Activated CD8-positive, alpha-beta T cell treated with anti-CD3 and anti-CD28 coated beads for 36 hours (primary cell): ENCODE measurements at regions not wholly inside any gene's neighbourhood (a gene's known extent, or its start where the extent isn't known, plus 50 kb on each side); places are given as distances from the start of the nearest gene placed in this dataset.

Experiments
- ATAC-seq: fragments of 200-7000 bp; cut with Tn5 transposase; one replicate; pipeline ENCODE4 v1.10.0; 2021; ENCODE audit warnings: mild to moderate bottlenecking, moderate library complexity
- CTCF ChIA-PET: fragments of 350-600 bp; sonication (Branson Sonifier 250); formaldehyde crosslinking; loops from one replicate; lab custom pipeline; 2021; ENCODE audit warnings: antibody characterized with exemption; lab: Charles Lee
- POLR2A ChIA-PET: fragments of 350-600 bp; sonication (Branson Sonifier 250); formaldehyde crosslinking; loops from one replicate; lab custom pipeline; 2021; ENCODE audit warnings: antibody characterized with exemption; lab: Charles Lee
- DNase-seq: peaks from one replicate; pipeline ENCODE4 v3.0.0-alpha.2; 2020
- H3K27ac Mint-ChIP-seq: one replicate; pipeline ENCODE4 v1.8.0; 2021; ENCODE audit warnings: mild to moderate bottlenecking, mixed read lengths
- H3K27me3 Mint-ChIP-seq: one replicate; pipeline ENCODE4 v1.8.0; 2021; ENCODE audit warnings: mixed read lengths
- H3K36me3 Mint-ChIP-seq: one replicate; pipeline ENCODE4 v1.8.0; 2021; ENCODE audit warnings: low read depth, mixed read lengths
- H3K4me1 Mint-ChIP-seq: one replicate; pipeline ENCODE4 v1.8.0; 2021; ENCODE audit warnings: low read depth, mixed read lengths
- H3K4me3 Mint-ChIP-seq: one replicate; pipeline ENCODE4 v1.8.0; 2021; ENCODE audit warnings: mild to moderate bottlenecking, moderate library complexity, mixed read lengths
- H3K9me3 Mint-ChIP-seq: one replicate; pipeline ENCODE4 v1.8.0; 2021; ENCODE audit warnings: mixed read lengths
- CTCF ChIP-seq: fragments of 200-600 bp; IDR thresholded peaks from one replicate; pipeline ENCODE4 v1.8.0; 2022; ENCODE audit warnings: antibody characterized with exemption, mild to moderate bottlenecking
- intact Hi-C: fragments of 100-400 bp; cut with micrococcal nuclease; formaldehyde crosslinking; loops from one replicate; pipeline ENCODE4 v1.10.0; 2022

GRCh38 chr14:65900164-65900563, 487.6 kb downstream of the FUT8 start:
- Mint-ChIP-seq H3K36me3 (peaks cover 3% of the 10 kb centered on the region), H3K4me3 (no peak overlapping the region), H3K27me3 (no peaks in the 10 kb centered on the region), H3K9me3 (peaks cover 26% of the 10 kb centered on the region), H3K4me1 (peaks cover 4% of the 10 kb centered on the region), H3K27ac (no peak overlapping the region)
- TF ChIP-seq CTCF: no peak
- ChIA-PET CTCF (no interaction called here), POLR2A (no interaction called here)
- ATAC-seq (no peak), DNase-seq (no peak)
- intact Hi-C loops: no loop called here

GRCh38 chr14:65901595-65901994, 489.1 kb downstream of the FUT8 start:
- H3K27ac Mint-ChIP-seq: no peak overlapping the region
- H3K4me3 Mint-ChIP-seq: no peak overlapping the region
- peaks cover 4% of the 10 kb centered on the region for H3K4me1 Mint-ChIP-seq
- CTCF ChIA-PET: interaction anchor here (1.2 kb wide), 1 partner anchor 59 kb away, joined by 3 read pairs; no protein-coding TSS in a partner anchor
- intact Hi-C loops: no loop called here
- H3K27me3 Mint-ChIP-seq: no peaks in the 10 kb centered on the region
- no peak for TF ChIP-seq CTCF
- POLR2A ChIA-PET: no interaction called here
- no peak for ATAC-seq
- no peak for DNase-seq
- H3K36me3 Mint-ChIP-seq: peaks cover 3% of the 10 kb centered on the region
- H3K9me3 Mint-ChIP-seq: peaks cover 24% of the 10 kb centered on the region

GRCh38 chr14:65904988-65905387, 492.5 kb downstream of the FUT8 start:
- H3K9me3 Mint-ChIP-seq: peaks cover 15% of the 10 kb centered on the region
- H3K4me3 Mint-ChIP-seq: no peak overlapping the region
- no peaks in the 10 kb centered on the region for H3K27me3 Mint-ChIP-seq
- peaks cover 11% of the 10 kb centered on the region for H3K4me1 Mint-ChIP-seq
- no peak for DNase-seq
- POLR2A ChIA-PET: no interaction called here
- H3K27ac Mint-ChIP-seq: no peak overlapping the region
- ATAC-seq: no peak
- intact Hi-C loops: no loop called here
- H3K36me3 Mint-ChIP-seq: peaks cover 3% of the 10 kb centered on the region
- no peak for TF ChIP-seq CTCF
- CTCF ChIA-PET: interaction anchor here (1.0 to 1.3 kb wide), 3 partner anchors 19 to 81 kb away, joined by 4 read pairs; no protein-coding TSS in a partner anchor

GRCh38 chr14:65906344-65906743, 493.8 kb downstream of the FUT8 start:
- Mint-ChIP-seq H3K4me1 (peaks cover 11% of the 10 kb centered on the region), H3K27me3 (no peaks in the 10 kb centered on the region), H3K4me3 (no peak overlapping the region), H3K9me3 (peaks cover 3% of the 10 kb centered on the region), H3K36me3 (no peaks in the 10 kb centered on the region), H3K27ac (no peak overlapping the region)
- ChIA-PET POLR2A (no interaction called here), CTCF (interaction anchor here (1.1 to 1.3 kb wide), 2 partner anchors 21 to 82 kb away, joined by 4 read pairs; no protein-coding TSS in a partner anchor)
- no peak for TF ChIP-seq CTCF
- DNase-seq (no peak), ATAC-seq (no peak)
- intact Hi-C loops: no loop called here

- H3K9me3 Mint-ChIP-seq: no peaks in the 10 kb centered on the region
- no peak for ATAC-seq
- ChIA-PET POLR2A (no interaction called here), CTCF (interaction anchor here (1.0 to 1.3 kb wide), 2 partner anchors 56 to 82 kb away, joined by 3 to 6 read pairs; no protein-coding TSS in a partner anchor)
- H3K36me3 Mint-ChIP-seq: no peaks in the 10 kb centered on the region
- DNase-seq: no peak
- no peak for TF ChIP-seq CTCF
- intact Hi-C loops: no loop called here
- H3K27ac Mint-ChIP-seq: no peak overlapping the region
- H3K4me1 Mint-ChIP-seq: peaks cover 13% of the 10 kb centered on the region
- H3K4me3 Mint-ChIP-seq: no peak overlapping the region
- H3K27me3 Mint-ChIP-seq: no peaks in the 10 kb centered on the region
Observed at GRCh38 chr14:65906948-65907347, 494.4 kb downstream of the FUT8 start.
